NCI-H226 (cell line): ENCODE measurements at regions not wholly inside any gene's neighbourhood (a gene's known extent, or its start where the extent isn't known, plus 50 kb on each side); places are given as distances from the start of the nearest gene placed in this dataset.
"Not testable (repeated sequence)": the region's sequence is repeated elsewhere in the genome, so short reads cannot be mapped to it uniquely, and the experiment has no call there.

Experiments
- DNase-seq: peaks from one replicate; pipeline ENCODE4 v3.0.0-alpha.2; 2015

- peak; percentile 2 for DNase-seq
Observed at GRCh38 chr9:28378231-28378630, 805.0 kb upstream of the C9orf72 start.

GRCh38 chr9:28379082-28379481 is 805.8 kb upstream of the C9orf72 start:
- no peak for DNase-seq

- peak; percentile 64 for DNase-seq
Observed at GRCh38 chr9:28389411-28389810, 816.1 kb upstream of the C9orf72 start.

DNA sequence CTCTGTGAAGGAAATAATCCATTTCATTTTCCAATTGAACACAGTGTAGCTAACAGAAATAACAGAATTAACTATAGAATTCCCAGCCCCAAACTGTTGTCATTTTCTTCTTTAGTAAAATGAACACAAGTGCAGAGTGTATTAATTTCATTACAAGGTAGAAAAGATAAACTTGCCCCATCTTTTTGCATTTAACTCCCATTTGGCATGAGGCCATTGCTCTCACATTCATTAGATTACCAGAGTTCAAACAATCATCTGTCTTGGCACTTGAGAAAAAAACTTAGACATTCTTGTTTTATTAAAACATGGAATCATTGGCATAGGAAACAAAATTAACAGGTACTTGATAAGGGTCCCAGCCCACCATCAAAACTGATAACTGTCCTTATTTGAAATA is 821.5 kb upstream of the C9orf72 start:
- DNase-seq, result no peak

DNA sequence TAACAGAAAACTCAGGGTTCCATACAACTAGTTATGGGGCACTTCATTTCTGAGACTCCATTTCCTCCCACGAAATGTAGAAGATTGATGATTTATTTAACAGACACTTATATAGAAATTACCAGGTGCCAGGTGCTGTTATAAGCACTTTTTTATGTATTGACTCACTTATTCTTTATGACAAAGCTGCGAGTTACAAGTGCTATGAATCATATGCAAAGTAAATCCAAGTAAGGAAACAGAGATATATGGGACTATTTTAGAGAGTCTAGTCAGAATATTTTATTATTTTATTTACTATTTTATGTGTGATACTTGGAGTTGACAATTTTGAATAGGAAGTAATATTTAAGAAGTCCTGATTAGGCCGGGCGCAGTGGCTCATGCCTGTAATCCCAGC is 822.8 kb upstream of the C9orf72 start:
- peak; percentile 9 for DNase-seq

GRCh38 chr9:28407351-28407750 is 834.1 kb upstream of the C9orf72 start:
- DNase-seq, result no peak

GRCh38 chr9:28409919-28410318 is 836.6 kb upstream of the C9orf72 start:
- no peak for DNase-seq

GRCh38 chr9:28410411-28410810 is 837.1 kb upstream of the C9orf72 start:
- no peak for DNase-seq

GRCh38 chr9:28413471-28413870 is 840.2 kb upstream of the C9orf72 start:
- no peak for DNase-seq

DNA sequence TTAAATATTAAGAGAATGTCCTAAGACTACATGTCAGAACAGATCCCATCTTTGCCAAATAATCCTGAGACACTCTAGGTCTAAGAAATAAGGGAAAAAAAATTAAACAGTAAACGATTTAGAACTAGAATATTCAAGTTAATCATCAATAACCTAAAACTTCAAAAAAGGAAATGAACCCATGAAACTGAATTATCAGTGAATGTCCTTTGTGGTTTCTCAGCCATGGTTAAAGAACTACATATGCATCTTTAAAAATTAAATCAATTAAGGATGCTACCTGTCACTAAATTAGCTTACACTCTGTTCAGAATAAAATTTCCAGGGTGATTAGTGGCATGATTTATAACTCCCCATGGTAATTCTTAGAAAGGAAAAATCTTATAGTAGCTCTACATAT is 850.0 kb upstream of the C9orf72 start:
- DNase-seq, result no peak

DNA sequence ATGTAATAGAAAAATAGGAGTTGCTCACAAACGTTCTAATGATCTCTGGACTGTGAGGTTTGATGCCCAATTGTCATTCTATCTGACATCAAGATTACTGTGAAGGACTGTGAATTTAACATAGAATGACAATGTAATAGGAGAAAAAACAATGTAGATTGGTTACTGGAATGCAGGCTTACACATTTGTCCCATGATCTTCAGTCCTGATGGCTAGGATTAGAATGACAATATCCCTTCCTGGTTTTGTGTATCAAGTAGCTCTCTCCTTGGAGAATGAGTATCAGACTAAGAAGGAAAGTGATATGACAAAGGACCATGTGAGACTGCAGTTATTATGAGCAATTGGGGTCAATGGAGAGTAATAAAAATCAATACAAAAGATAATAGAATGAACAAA is 862.2 kb upstream of the C9orf72 start:
- no peak for DNase-seq

DNA sequence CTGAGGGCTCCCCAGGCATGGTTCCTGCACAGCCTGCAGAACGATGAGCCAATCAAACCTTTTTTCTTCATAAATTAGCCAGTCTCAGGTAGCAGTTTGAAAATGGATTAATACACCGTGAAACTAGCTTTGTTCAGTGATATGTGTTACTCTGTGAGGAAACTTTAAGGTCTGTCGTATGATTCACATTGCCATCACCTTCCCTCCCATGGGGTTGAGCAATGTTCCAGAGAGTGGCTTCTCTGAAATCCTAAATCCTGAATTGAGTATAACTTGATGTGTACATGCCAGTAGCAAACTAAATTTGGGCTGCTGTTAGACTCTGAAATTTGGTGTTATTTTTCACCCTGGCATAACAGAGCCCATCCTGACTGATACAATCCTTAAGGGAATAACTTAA is 866.4 kb upstream of the C9orf72 start:
- DNase-seq, result no peak

GRCh38 chr9:28443461-28443860 is 870.2 kb upstream of the C9orf72 start:
- DNase-seq, result no peak

- DNase-seq, result no peak
Observed at GRCh38 chr9:28444637-28445036, 871.4 kb upstream of the C9orf72 start.

DNA sequence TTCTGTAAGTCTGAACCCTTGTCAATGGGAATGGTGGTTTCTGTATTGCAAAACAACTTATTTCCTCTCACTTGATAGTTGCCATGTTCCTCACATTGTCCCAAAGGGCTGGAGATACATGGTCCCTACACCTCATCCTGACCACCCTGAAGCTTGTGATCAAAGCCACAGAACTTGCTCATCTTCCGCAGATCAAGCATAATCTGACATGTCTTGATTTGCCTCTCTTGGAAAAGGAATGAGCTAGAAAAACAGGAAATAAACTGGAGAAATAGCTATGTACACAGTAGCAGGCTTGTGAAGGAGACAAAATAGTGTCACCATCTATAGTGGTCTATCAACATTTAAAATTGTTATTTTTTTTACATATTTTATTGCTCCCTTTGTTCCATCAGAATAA is 871.9 kb upstream of the C9orf72 start:
- DNase-seq, result no peak

DNA sequence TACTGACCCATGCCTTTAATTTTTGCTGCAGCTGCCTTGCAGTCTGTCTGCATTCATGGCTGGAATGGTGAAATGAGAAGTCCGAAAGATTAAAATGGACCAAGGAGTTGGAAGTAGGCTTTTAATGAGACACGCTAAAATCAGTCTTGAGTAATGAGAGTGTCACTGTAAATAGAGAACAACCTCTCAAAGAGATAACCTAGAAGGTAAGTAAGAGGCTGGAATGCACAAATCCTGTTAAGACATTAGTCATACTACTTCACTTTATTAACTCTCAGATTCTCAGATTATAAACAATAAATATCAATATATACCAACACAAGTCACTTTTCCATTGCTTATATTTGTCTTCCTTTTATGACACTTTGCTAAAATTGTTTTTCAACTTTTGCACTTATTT is 880.6 kb upstream of the C9orf72 start:
- no peak for DNase-seq

GRCh38 chr9:28456861-28457260 is 883.6 kb upstream of the C9orf72 start:
- peak; percentile 1 for DNase-seq

GRCh38 chr9:28464481-28465216 is 891.4 kb upstream of the C9orf72 start:
- DNase-seq, result no peak

DNA sequence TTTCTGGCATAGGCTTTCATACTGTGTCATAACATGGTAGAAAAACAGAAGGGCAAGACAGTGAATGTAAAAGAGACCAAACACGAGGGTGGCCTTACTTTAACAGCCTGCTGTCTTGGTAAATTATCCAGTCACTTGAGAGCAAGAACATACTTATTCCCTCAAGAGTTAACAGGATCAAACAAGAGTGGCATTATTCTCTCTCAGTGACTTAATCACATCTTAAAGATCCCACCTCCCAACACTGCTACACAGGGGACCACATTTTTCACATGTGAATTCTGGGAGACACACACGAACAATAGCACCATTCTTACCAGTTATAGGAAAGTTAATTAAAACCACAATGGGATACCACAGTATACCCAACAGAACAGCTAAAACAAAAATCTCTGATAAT is 898.0 kb upstream of the C9orf72 start:
- no peak for DNase-seq

DNA sequence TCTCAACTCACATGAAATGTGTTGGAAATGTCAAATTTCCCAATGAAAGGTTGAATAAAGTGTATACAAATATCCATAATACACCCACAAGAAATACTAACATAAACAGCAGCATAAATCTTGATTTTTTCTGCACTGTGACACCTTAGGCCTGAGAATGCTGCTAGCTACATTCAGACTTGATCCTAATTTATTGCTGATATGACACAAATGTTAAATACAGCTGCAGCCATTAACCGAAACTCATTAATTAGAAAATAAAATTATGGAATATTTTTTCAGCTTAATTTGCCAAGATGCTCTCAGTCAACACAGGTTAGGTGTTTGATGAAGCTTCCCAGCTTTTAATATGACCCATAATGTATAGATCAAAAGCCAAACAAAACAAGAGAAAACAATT is 914.3 kb upstream of the C9orf72 start:
- DNase-seq, result no peak

GRCh38 chr9:28491121-28491520 is 917.8 kb upstream of the C9orf72 start:
- no peak for DNase-seq

GRCh38 chr9:28498168-28498567 is 924.9 kb upstream of the C9orf72 start:
- not testable (repeated sequence) for DNase-seq

DNA sequence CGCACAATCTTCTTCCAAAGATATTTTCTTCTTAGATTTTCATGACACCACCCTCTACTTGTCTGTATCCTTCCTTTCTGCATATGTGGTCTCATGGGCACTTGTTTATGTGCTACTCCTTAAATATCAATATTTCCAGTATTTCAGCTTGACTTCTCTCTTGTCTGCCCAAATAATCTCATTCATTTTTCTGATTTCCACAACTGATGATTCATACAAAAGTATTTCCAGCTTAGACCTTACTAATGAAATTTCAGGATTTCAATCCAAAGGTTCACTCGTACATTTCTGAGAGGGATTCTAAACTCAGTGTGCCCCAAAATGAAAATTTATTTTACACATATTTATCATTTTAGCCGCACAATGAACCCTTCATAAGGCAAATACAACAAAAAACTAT is 928.9 kb upstream of the C9orf72 start:
- no peak for DNase-seq

GRCh38 chr9:28502741-28503140 is 929.5 kb upstream of the C9orf72 start:
- DNase-seq, result no peak

- DNase-seq, result no peak
Observed at GRCh38 chr9:28503573-28503972, 930.3 kb upstream of the C9orf72 start.
